Pancreas (tissue), 10 donors: ENCODE measurements at regions not wholly inside any gene's neighbourhood (a gene's known extent, or its start where the extent isn't known, plus 50 kb on each side); places are given as distances from the start of the nearest gene placed in this dataset.

ENCODE experiments used
- ATAC-seq, 4 donors: fragments of 200-7000 bp; cut with Tn5 transposase; one replicate each; pipeline versions ENCODE4 v1.8.0 to v1.9.1; 2020; ENCODE audit warnings: mild to moderate bottlenecking in 4 of 4, moderate library complexity in 4 of 4
- DNase-seq, 6 donors: peaks; one replicate each; pipeline ENCODE4 v3.0.0-alpha.2; 2020
- FAIRE-seq: peaks from 2 replicates; lab custom pipeline; 2012; peaks lifted over from hg19 to GRCh38; lab: Jason Lieb, UNC
- H3K27ac ChIP-seq, 4 donors: fragments of 200-600 bp; sonication (generic); 1 replicate in 3 of 4; 2 replicates in 1 of 4; pipeline versions ENCODE4 v1.5.0 to v1.8.0; 2020
- H3K27me3 ChIP-seq, 4 donors: fragments of 200-600 bp; one replicate each; pipeline ENCODE4 v1.8.0; 2021
- H3K36me3 ChIP-seq, 3 donors: fragments of 200-600 bp; sonication (generic) in 1 of 3; one replicate each; pipeline versions ENCODE4 v1.5.0 to v1.8.0; 2020 to 2021
- H3K4me1 ChIP-seq, 3 donors: fragments of 200-600 bp; one replicate each; pipeline ENCODE4 v1.8.0; 2021
- H3K4me3 ChIP-seq, 4 donors: fragments of 200-600 bp; sonication (generic) in 2 of 4; one replicate each; pipeline versions ENCODE4 v1.5.0 to v1.8.0; 2020 to 2021
- H3K9me3 ChIP-seq, 4 donors: fragments of 200-600 bp; one replicate each; pipeline ENCODE4 v1.8.0; 2021
- CTCF ChIP-seq, 4 donors: fragments of 200-600 bp; sonication (generic) in 3 of 4; IDR thresholded peaks; one replicate each; pipeline versions ENCODE4 v1.5.0 to v1.8.0; 2021; ENCODE audit warnings: antibody characterized with exemption in 4 of 4
- WGBS, 2 donors: extraction: QIAGEN DNeasy Blood & Tissue Kit; methylation state at CpG; one replicate each; pipeline ENCODE4 v1.1.7; 2013; 5-methylcytosine and 5-hydroxymethylcytosine counted together
- intact Hi-C, 3 donors: fragments of 100-400 bp; cut with DNase I; formaldehyde crosslinking; loops; one replicate each; pipeline versions ENCODE4 v1.11.1 to v1.14.2; 2022
- donor health status: healthy with polysubstance abuse.
- donor health status: DM: no; HTN: no; CAD: no; lungs with moderate emphysema.
- donor health status: DM: no; HTN: no; CAD: no.
- donor health status: control.
- donor health status: control.
- donor health status: Bipolar disorder and iron deficiency.
- donor health status: DM: yes; HTN: yes; CAD: no.
- donor health status: DM: no; HTN: no; CAD: no.
- donor health status: DM: no; HTN: no; CAD: no.
- donor health status: DM: yes; HTN: yes; CAD: no.

GRCh38 chr15:39499042-39499441, 81.8 kb upstream of the THBS1 start:
- intact Hi-C loops, result no loop called here
- WGBS, 2 donors, result 87 to 88% methylated on average over 1 of the region's 1 CpG
- Histone ChIP-seq H3K4me3 (no peak overlapping the region), H3K36me3 (no peaks in the 10 kb centered on the region), H3K9me3 (no peaks in the 10 kb centered on the region), H3K27me3 (no peaks in the 10 kb centered on the region), H3K27ac (no peak overlapping the region), H3K4me1 (peaks cover 0 to 5% (median 0%) of the 10 kb centered on the region in 3 donors)
- no peak for TF ChIP-seq CTCF (IDR thresholded peaks at IDR 0.05)
- ATAC-seq (peak in 1 of 4 donors; percentile 20), FAIRE-seq (no peak), DNase-seq (no peak)

GRCh38 chr15:39499681-39500080, 81.2 kb upstream of the THBS1 start:
- Histone ChIP-seq H3K27ac (no peak overlapping the region), H3K4me1 (peaks cover 0 to 5% (median 0%) of the 10 kb centered on the region in 3 donors), H3K36me3 (no peaks in the 10 kb centered on the region), H3K9me3 (no peaks in the 10 kb centered on the region), H3K4me3 (no peak overlapping the region), H3K27me3 (no peaks in the 10 kb centered on the region)
- no peak for TF ChIP-seq CTCF (IDR thresholded peaks at IDR 0.05)
- ATAC-seq, result no peak
- no peak for FAIRE-seq
- intact Hi-C loops, result no loop called here
- DNase-seq, result no peak
- 76 to 84% methylated on average over 4 of the region's 4 CpGs for WGBS, 2 donors

- TF ChIP-seq CTCF (IDR thresholded peaks at IDR 0.05), result no peak
- H3K27ac ChIP-seq, result no peak overlapping the region
- peaks cover 0 to 5% (median 0%) of the 10 kb centered on the region in 3 donors for H3K4me1 ChIP-seq
- no peaks in the 10 kb centered on the region for H3K9me3 ChIP-seq
- intact Hi-C loops, result no loop called here
- 89 to 94% methylated on average over 6 of the region's 6 CpGs for WGBS, 2 donors
- DNase-seq, result no peak
- FAIRE-seq, result no peak
- no peaks in the 10 kb centered on the region for H3K36me3 ChIP-seq
- H3K4me3 ChIP-seq, result no peak overlapping the region
- no peaks in the 10 kb centered on the region for H3K27me3 ChIP-seq
- no peak for ATAC-seq
Observed at GRCh38 chr15:39501366-39502081, 79.4 kb upstream of the THBS1 start.

GRCh38 chr15:39502082-39502447, 78.8 kb upstream of the THBS1 start:
- 75 to 85% methylated on average over 4 of the region's 4 CpGs for WGBS, 2 donors
- Histone ChIP-seq H3K9me3 (no peaks in the 10 kb centered on the region), H3K36me3 (no peaks in the 10 kb centered on the region), H3K27me3 (no peaks in the 10 kb centered on the region), H3K27ac (no peak overlapping the region), H3K4me3 (no peak overlapping the region), H3K4me1 (peaks cover 0 to under 1% (median 0%) of the 10 kb centered on the region in 3 donors)
- TF ChIP-seq CTCF (IDR thresholded peaks at IDR 0.05), result no peak
- FAIRE-seq, result no peak
- intact Hi-C loops, result no loop called here
- ATAC-seq, result no peak
- no peak for DNase-seq

- intact Hi-C loops, result no loop called here
- FAIRE-seq, result no peak
- TF ChIP-seq CTCF (IDR thresholded peaks at IDR 0.05), result no peak
- Histone ChIP-seq H3K27ac (no peak overlapping the region), H3K36me3 (no peaks in the 10 kb centered on the region), H3K9me3 (no peaks in the 10 kb centered on the region), H3K4me3 (no peak overlapping the region), H3K4me1 (no peaks in the 10 kb centered on the region), H3K27me3 (no peaks in the 10 kb centered on the region)
- ATAC-seq, result peak in 1 of 4 donors; percentile 26
- no peak for DNase-seq
- 74 to 92% methylated on average over 4 of the region's 4 CpGs for WGBS, 2 donors
Observed at GRCh38 chr15:39502611-39503195, 78.2 kb upstream of the THBS1 start.
